CD4-positive, alpha-beta T cell treated with Interleukin-15 for 1 hour (primary cell): ENCODE measurements at regions not wholly inside any gene's neighbourhood (a gene's known extent, or its start where the extent isn't known, plus 50 kb on each side); places are given as distances from the start of the nearest gene placed in this dataset.
"Not testable (repeated sequence)": the region's sequence is repeated elsewhere in the genome, so short reads cannot be mapped to it uniquely, and the experiment has no call there.

Source experiments
- DNase-seq: peaks from one replicate; pipeline ENCODE4 v3.0.0-alpha.2; 2020

GRCh38 chr20:26214991-26215390 lies 518.3 kb upstream of the ZNF337 start:
- DNase-seq: no peak

- peak; percentile 17 for DNase-seq
Measured at GRCh38 chr20:26209171-26209941, 512.7 kb upstream of the ZNF337 start.

- DNase-seq: peak; percentile 62
Measured at GRCh38 chr20:26208296-26209091, 511.8 kb upstream of the ZNF337 start.

GRCh38 chr20:26207967-26208295 lies 511.3 kb upstream of the ZNF337 start:
- peak; percentile 16 for DNase-seq

- no peak for DNase-seq
Measured at GRCh38 chr20:26207237-26207966, 510.7 kb upstream of the ZNF337 start.

- DNase-seq: no peak
Measured at GRCh38 chr20:26205350-26205749, 508.7 kb upstream of the ZNF337 start.

- not testable (repeated sequence) for DNase-seq
Measured at GRCh38 chr20:26201026-26201425, 504.4 kb upstream of the ZNF337 start.

- not testable (repeated sequence) for DNase-seq
Measured at GRCh38 chr20:26187329-26187728, 490.7 kb upstream of the ZNF337 start.

- DNase-seq: not testable (repeated sequence)
Measured at GRCh38 chr20:26183720-26184119, 487.1 kb upstream of the ZNF337 start.

- not testable (repeated sequence) for DNase-seq
Measured at GRCh38 chr20:26181364-26181763, 484.7 kb upstream of the ZNF337 start.

- DNase-seq: not testable (repeated sequence)
Measured at GRCh38 chr20:26171875-26172274, 475.2 kb upstream of the ZNF337 start.

GRCh38 chr20:26169506-26169905 lies 472.9 kb upstream of the ZNF337 start:
- no peak for DNase-seq

GRCh38 chr20:26167499-26167898 lies 470.8 kb upstream of the ZNF337 start:
- DNase-seq: no peak

GRCh38 chr20:26163890-26164289 lies 467.2 kb upstream of the ZNF337 start:
- DNase-seq: no peak

- DNase-seq: not testable (repeated sequence)
Measured at GRCh38 chr20:26163151-26163550, 466.5 kb upstream of the ZNF337 start.

- not testable (repeated sequence) for DNase-seq
Measured at GRCh38 chr20:26161741-26162140, 465.1 kb upstream of the ZNF337 start.

- DNase-seq: not testable (repeated sequence)
Measured at GRCh38 chr20:26160916-26161315, 464.3 kb upstream of the ZNF337 start.

- no peak for DNase-seq
Measured at GRCh38 chr20:26154224-26154623, 457.6 kb upstream of the ZNF337 start.

- no peak for DNase-seq
Measured at GRCh38 chr20:26135325-26136110, 438.9 kb upstream of the ZNF337 start.

GRCh38 chr20:26134606-26135005 lies 438.0 kb upstream of the ZNF337 start:
- DNase-seq: no peak

GRCh38 chr20:26133794-26134193 lies 437.1 kb upstream of the ZNF337 start:
- not testable (repeated sequence) for DNase-seq

GRCh38 chr20:26120920-26121319 lies 424.3 kb upstream of the ZNF337 start:
- not testable (repeated sequence) for DNase-seq

GRCh38 chr20:26094498-26094897 lies 397.8 kb upstream of the ZNF337 start:
- not testable (repeated sequence) for DNase-seq
